Transverse colon (tissue), 4 donors: ENCODE measurements at regions not wholly inside any gene's neighbourhood (a gene's known extent, or its start where the extent isn't known, plus 50 kb on each side); places are given as distances from the start of the nearest gene placed in this dataset.

Experiments
- DNase-seq: peaks from one replicate; pipeline ENCODE4 v3.0.0-alpha.2; 2019
- H3K27ac ChIP-seq, 4 donors: fragments of 200-600 bp; sonication (generic); 2 replicates each; pipeline ENCODE4 v1.5.1; 2016 to 2018; ENCODE audit warnings: inconsistent platforms in 4 of 4
- H3K27me3 ChIP-seq: fragments of 200-600 bp; sonication (generic); 2 replicates; pipeline ENCODE4 v1.5.1; 2017; ENCODE audit warnings: inconsistent platforms
- H3K36me3 ChIP-seq, 4 donors: fragments of 200-600 bp; sonication (generic); 2 replicates each; pipeline ENCODE4 v1.5.1; 2017 to 2019; ENCODE audit warnings: inconsistent platforms in 4 of 4
- H3K4me1 ChIP-seq, 4 donors: fragments of 200-600 bp; sonication (generic); 2 replicates each; pipeline ENCODE4 v1.5.1; 2017 to 2020; ENCODE audit warnings: inconsistent platforms in 4 of 4
- H3K4me3 ChIP-seq, 4 donors: fragments of 200-600 bp; sonication (generic); 1 replicate in 1 of 4; 2 replicates in 3 of 4; pipeline versions ENCODE4 v1.5.1 to v1.6.1; 2017 to 2019; ENCODE audit warnings: inconsistent platforms in 4 of 4
- H3K9me3 ChIP-seq, 2 donors: fragments of 200-600 bp; sonication (generic); 2 replicates each; pipeline ENCODE4 v1.5.1; 2017 to 2019; ENCODE audit warnings: inconsistent platforms in 2 of 2
- EP300 ChIP-seq: sonication (generic); formaldehyde crosslinking; IDR thresholded peaks from one replicate; pipeline ENCODE4 v1.6.1; 2017; ENCODE audit warnings: antibody characterized with exemption, low read depth
- POLR2A ChIP-seq: fragments of 450-650 bp; IDR thresholded peaks from one replicate; pipeline ENCODE4 v1.6.1; 2016; ENCODE audit warnings: antibody characterized with exemption, mild to moderate bottlenecking, moderate library complexity
- POLR2AphosphoS5 ChIP-seq, 3 donors: sonication (generic); formaldehyde crosslinking; IDR thresholded peaks; one replicate each; pipeline ENCODE4 v1.6.1; 2016; ENCODE audit warnings: antibody characterized with exemption in 3 of 3
- WGBS, 2 donors: methylation state at CpG; one replicate each; pipeline ENCODE4 v1.1.5; 2018; ENCODE audit warnings: low coverage in 1 of 2; 5-methylcytosine and 5-hydroxymethylcytosine counted together
- in situ Hi-C, 4 donors: fragments of 200-750 bp; cut with MboI; loops; one replicate each; pipeline versions ENCODE4 v1.15.0 to v1.15.1; 2017; ENCODE audit warnings: low sequenced_read_pairs in 3 of 4, low pct_ligation_motif_present in 1 of 4, low pct_unique_long_range_greater_than_20kb in 1 of 4
- intact Hi-C: fragments of 100-400 bp; cut with DNase I; formaldehyde crosslinking; loops from one replicate; pipeline ENCODE4 v1.15.1; 2023; ENCODE audit warnings: low total_unique reads
- TF ChIP-seq, protein P1 (sequence below), 5 experiments: fragments of 200-600 bp in 3 of 5; fragments of 450-650 bp in 2 of 5; sonication (generic) in 3 of 5; IDR thresholded peaks; 1 replicate in 2 of 5; 2 replicates in 3 of 5; pipeline ENCODE4 v1.5.1; 2016 to 2017; ENCODE audit warnings: antibody characterized with exemption in 5 of 5, inconsistent platforms in 3 of 5, mild to moderate bottlenecking in 2 of 5, moderate library complexity in 1 of 5

DNA sequence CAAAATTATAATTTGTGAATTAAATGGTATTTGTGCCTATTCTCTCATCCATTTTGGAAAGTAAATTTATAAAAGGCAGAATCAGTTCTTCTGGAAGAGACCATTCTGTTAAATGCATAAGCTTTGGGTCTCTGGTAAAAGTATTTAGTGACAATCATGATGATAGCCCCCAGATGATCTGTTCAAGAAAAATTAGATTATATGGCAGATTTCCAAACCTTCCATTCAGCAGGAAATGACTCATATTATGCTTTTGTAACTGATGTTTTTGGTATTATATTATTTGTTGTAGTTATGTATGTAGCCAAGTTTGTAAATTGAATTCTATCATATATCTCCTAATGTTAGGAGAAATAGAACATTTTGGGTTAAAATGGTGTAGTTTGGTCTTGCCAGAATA is 340.8 kb upstream of the DPH6 start:
- no peaks in the 10 kb centered on the region for H3K4me1 ChIP-seq

DNA sequence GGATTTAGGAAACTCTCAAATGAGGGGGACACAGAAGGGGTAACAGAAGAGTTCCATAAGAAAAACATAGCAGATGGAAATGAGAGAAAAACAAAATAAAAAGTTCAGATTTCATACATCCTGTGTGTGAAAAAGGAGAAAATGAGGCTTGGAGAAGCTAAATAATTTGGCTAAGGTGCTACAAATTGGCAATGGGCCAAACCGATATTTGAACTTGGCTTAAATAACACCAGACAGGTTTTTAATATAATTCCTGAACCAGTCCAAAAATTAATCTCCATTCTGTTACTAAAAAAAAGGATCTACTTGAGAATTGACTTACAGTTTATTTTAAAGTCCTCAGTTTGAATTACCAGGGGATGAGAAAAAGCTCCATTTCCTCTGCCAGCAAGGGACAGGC is 342.9 kb upstream of the DPH6 start:
- no peak for DNase-seq

More for the DNA sequence above, 340.8 kb upstream of the DPH6 start:
- no peak for DNase-seq
- in situ Hi-C loops (no loop called here), intact Hi-C loops (no loop called here)
- H3K27me3 ChIP-seq: no peaks in the 10 kb centered on the region
- no peaks in the 10 kb centered on the region for H3K9me3 ChIP-seq
- no peak overlapping the region for H3K27ac ChIP-seq
- TF ChIP-seq EP300: no peak
- TF ChIP-seq POLR2AphosphoS5 (IDR thresholded peaks at IDR 0.05): no peak
- TF ChIP-seq, protein P1, sequence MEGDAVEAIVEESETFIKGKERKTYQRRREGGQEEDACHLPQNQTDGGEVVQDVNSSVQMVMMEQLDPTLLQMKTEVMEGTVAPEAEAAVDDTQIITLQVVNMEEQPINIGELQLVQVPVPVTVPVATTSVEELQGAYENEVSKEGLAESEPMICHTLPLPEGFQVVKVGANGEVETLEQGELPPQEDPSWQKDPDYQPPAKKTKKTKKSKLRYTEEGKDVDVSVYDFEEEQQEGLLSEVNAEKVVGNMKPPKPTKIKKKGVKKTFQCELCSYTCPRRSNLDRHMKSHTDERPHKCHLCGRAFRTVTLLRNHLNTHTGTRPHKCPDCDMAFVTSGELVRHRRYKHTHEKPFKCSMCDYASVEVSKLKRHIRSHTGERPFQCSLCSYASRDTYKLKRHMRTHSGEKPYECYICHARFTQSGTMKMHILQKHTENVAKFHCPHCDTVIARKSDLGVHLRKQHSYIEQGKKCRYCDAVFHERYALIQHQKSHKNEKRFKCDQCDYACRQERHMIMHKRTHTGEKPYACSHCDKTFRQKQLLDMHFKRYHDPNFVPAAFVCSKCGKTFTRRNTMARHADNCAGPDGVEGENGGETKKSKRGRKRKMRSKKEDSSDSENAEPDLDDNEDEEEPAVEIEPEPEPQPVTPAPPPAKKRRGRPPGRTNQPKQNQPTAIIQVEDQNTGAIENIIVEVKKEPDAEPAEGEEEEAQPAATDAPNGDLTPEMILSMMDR (IDR thresholded peaks at IDR 0.05): no peak
- TF ChIP-seq POLR2A: no peak
- H3K4me3 ChIP-seq: no peak overlapping the region
- no peaks in the 10 kb centered on the region for H3K36me3 ChIP-seq

DNA sequence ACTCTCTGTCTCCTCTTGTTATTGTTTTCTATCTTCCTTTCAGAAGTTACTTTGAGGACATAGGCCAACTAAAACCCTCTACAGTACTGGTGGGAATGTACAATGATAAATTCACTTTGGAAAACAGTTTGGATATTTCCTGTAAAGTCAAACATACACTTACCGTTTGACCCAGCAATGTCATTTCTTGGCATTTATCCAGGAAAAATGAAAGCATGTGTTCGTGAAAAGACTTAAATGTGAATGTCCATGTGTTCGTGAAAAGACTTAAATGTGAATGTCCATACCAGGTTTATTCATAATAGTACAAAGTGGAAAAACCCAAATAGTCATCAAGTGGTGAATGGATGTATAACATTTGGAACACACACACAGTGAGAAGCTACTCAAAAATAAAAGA is 361.5 kb upstream of the DPH6 start:
- Histone ChIP-seq H3K4me3 (no peak overlapping the region), H3K36me3 (no peaks in the 10 kb centered on the region), H3K4me1 (no peaks in the 10 kb centered on the region), H3K27ac (no peak overlapping the region), H3K9me3 (no peaks in the 10 kb centered on the region), H3K27me3 (no peaks in the 10 kb centered on the region)
- intact Hi-C loops: no loop called here
- TF ChIP-seq EP300 (no peak), POLR2AphosphoS5 (IDR thresholded peaks at IDR 0.05) (no peak), POLR2A (no peak)
- TF ChIP-seq, protein P1 (IDR thresholded peaks at IDR 0.05): no peak
- WGBS, 2 donors: 49 to 69% methylated on average over 3 of the region's 3 CpGs
- DNase-seq: no peak
- in situ Hi-C loops: no loop called here

More for the DNA sequence above, 342.9 kb upstream of the DPH6 start:
- H3K36me3 ChIP-seq: no peaks in the 10 kb centered on the region
- H3K27ac ChIP-seq: no peak overlapping the region
- 60 to 82% methylated on average over 1 of the region's 1 CpG for WGBS, 2 donors
- no peak for TF ChIP-seq POLR2AphosphoS5 (IDR thresholded peaks at IDR 0.05)
- in situ Hi-C loops: no loop called here
- no peaks in the 10 kb centered on the region for H3K4me1 ChIP-seq
- intact Hi-C loops: no loop called here
- no peaks in the 10 kb centered on the region for H3K9me3 ChIP-seq
- H3K4me3 ChIP-seq: no peak overlapping the region
- no peaks in the 10 kb centered on the region for H3K27me3 ChIP-seq

DNA sequence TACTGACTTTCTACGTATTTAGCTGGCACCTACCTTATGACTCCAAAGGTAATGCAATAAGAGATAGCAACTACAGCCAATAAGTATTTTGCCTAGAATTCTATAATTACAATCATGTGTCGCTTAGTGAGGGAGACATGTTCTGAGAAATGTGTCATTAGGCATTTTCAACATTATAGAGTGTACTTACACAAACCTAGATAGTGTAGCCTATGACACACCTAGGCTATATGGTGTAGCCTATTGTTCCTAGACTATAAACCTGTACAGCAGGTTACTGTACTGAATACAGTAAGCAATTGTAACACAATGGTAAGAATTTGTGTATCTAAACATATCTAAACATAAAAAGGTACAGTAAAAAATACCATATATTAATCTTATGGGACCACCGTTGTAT is 363.4 kb upstream of the DPH6 start:
- Histone ChIP-seq H3K27me3 (no peaks in the 10 kb centered on the region), H3K4me3 (no peak overlapping the region), H3K27ac (no peak overlapping the region), H3K4me1 (no peaks in the 10 kb centered on the region), H3K36me3 (no peaks in the 10 kb centered on the region), H3K9me3 (no peaks in the 10 kb centered on the region)
- in situ Hi-C loops: no loop called here
- no peak for DNase-seq
- intact Hi-C loops: no loop called here
- WGBS, 2 donors: 76 to 85% methylated on average over 2 to 3 of the region's 3 CpGs
- TF ChIP-seq, protein P1 (IDR thresholded peaks at IDR 0.05): no peak
- no peak for TF ChIP-seq POLR2AphosphoS5 (IDR thresholded peaks at IDR 0.05)
- no peak for TF ChIP-seq EP300
- TF ChIP-seq POLR2A: no peak

DNA sequence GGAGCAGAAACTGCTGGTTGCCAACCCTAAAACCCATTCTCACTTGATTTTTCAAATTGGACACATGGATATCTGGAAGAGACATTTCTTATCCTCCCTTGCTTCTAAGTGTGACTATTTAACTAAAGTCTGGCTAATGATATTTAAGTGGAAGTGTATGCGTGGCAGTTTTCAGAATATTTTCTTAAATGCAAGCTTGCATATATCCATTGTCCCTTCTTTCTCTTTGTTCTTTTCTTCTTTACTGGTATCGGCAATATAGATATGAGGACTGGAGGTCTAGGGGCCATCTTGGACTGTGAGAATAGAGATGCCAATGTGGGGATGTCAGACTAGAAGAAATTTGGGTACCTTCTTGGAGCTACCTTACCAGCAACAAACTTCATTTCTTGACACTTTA is 364.3 kb upstream of the DPH6 start:
- H3K4me3 ChIP-seq: no peak overlapping the region
- intact Hi-C loops: no loop called here
- in situ Hi-C loops: no loop called here
- no peaks in the 10 kb centered on the region for H3K4me1 ChIP-seq
- H3K36me3 ChIP-seq: no peaks in the 10 kb centered on the region
- no peak for DNase-seq
- 88 to 94% methylated on average over 2 of the region's 2 CpGs for WGBS, 2 donors
- H3K27ac ChIP-seq: no peak overlapping the region
- no peaks in the 10 kb centered on the region for H3K27me3 ChIP-seq
- no peaks in the 10 kb centered on the region for H3K9me3 ChIP-seq
- no peak for TF ChIP-seq POLR2AphosphoS5 (IDR thresholded peaks at IDR 0.05)
- no peak for TF ChIP-seq POLR2A
- TF ChIP-seq, protein P1 (IDR thresholded peaks at IDR 0.05): no peak
- TF ChIP-seq EP300: no peak
